HCT116 (cell line): ENCODE measurements at regions not wholly inside any gene's neighbourhood (a gene's known extent, or its start where the extent isn't known, plus 50 kb on each side); places are given as distances from the start of the nearest gene placed in this dataset.
"Not testable (repeated sequence)": the region's sequence is repeated elsewhere in the genome, so short reads cannot be mapped to it uniquely, and the experiment has no call there.

ENCODE experiments used
- CBX3 ChIP-seq: IDR thresholded peaks from 2 replicates; pipeline ENCODE4 v1.6.1; 2012; ENCODE audit warnings: low read depth
- EZH2 ChIP-seq: fragments of 200-600 bp; sonication (generic); IDR thresholded peaks from 2 replicates; pipeline ENCODE4 v1.6.1; 2017; ENCODE audit warnings: antibody characterized with exemption, mixed run types
- EZH2phosphoT487 ChIP-seq: fragments of 200-600 bp; IDR thresholded peaks from 2 replicates; pipeline ENCODE4 v1.6.1; 2018; ENCODE audit warnings: antibody characterized with exemption, borderline replicate concordance
- FOSL1 ChIP-seq: IDR thresholded peaks from 2 replicates; pipeline ENCODE4 v1.6.1; 2012; ENCODE audit warnings: low read depth
- POLR2A ChIP-seq: IDR thresholded peaks from 2 replicates; pipeline ENCODE4 v1.7.0; 2011; ENCODE audit warnings: borderline replicate concordance; ENCODE audit not compliant: insufficient read depth, insufficient read length; ENCODE audit errors: extremely low read depth
- POLR2AphosphoS5 ChIP-seq: IDR thresholded peaks from 2 replicates; pipeline ENCODE4 v1.6.1; 2011; ENCODE audit warnings: mild to moderate bottlenecking, low read depth, low read length, moderate library complexity
- RAD21 ChIP-seq: IDR thresholded peaks from 2 replicates; pipeline ENCODE4 v1.6.1; 2012; ENCODE audit warnings: low read depth, mild to moderate bottlenecking
- SRF ChIP-seq: IDR thresholded peaks from 2 replicates; pipeline ENCODE4 v1.6.1; 2012; ENCODE audit warnings: low read depth
- TCF7L2 ChIP-seq: IDR thresholded peaks from 2 replicates; pipeline ENCODE4 v1.7.0; 2011; ENCODE audit warnings: borderline replicate concordance, inconsistent platforms; ENCODE audit not compliant: insufficient read depth, insufficient read length; ENCODE audit errors: extremely low read depth
- YY1 ChIP-seq: IDR thresholded peaks from 2 replicates; pipeline ENCODE4 v1.6.1; 2011; ENCODE audit warnings: low read length, low read depth, moderate library complexity, mild to moderate bottlenecking; ENCODE audit not compliant: insufficient replicate concordance; ENCODE audit errors: extremely low read depth
- ZFX ChIP-seq: fragments of 450-650 bp; IDR thresholded peaks from 2 replicates; pipeline ENCODE4 v1.6.1; 2017
- ZNF274 ChIP-seq: fragments of 200-500 bp; sonication (Bioruptor generic); IDR thresholded peaks from 2 replicates; pipeline ENCODE4 v1.6.1; 2014; ENCODE audit warnings: mild to moderate bottlenecking, low read depth, low read length, inconsistent platforms
- TF ChIP-seq, protein P1 (sequence below), 3 experiments: fragments of 200-600 bp in 1 of 3; sonication (generic) in 1 of 3; IDR thresholded peaks in 2 of 3; conservative IDR thresholded peaks in 1 of 3; 2 replicates each; pipeline ENCODE4 v1.5.1; 2012 to 2017; ENCODE audit warnings: low read depth in 2 of 3, low read length in 2 of 3, antibody characterized with exemption in 1 of 3, borderline replicate concordance in 1 of 3, control low read depth in 1 of 3, mild to moderate bottlenecking in 1 of 3, mixed read lengths in 1 of 3, mixed run types in 1 of 3, moderate library complexity in 1 of 3; ENCODE audit not compliant: insufficient read depth in 1 of 3

DNA sequence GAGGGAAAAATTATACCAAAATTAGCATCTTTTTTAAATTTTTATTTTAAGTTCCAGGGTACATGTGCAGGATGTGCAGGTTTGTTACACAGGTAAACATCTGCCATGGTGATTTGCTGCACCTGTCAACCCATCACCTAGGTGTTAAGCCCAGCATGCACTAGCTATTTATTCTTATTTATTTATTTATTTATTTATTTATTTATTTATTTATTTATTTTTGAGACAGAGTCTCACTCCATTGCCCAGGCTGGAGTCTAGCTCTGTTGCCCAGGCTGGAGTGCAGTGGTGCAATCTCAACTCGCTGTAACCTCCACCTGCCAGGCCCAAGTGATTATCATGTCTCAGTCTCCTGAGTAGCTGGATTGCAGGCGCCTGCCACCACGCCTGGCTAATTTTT, 137.7 kb upstream of the NEBL start:
- TF ChIP-seq EZH2phosphoT487, POLR2A, CBX3, EZH2, RAD21, POLR2AphosphoS5, ZFX, TCF7L2, ZNF274, YY1, SRF, FOSL1: not testable (repeated sequence)
- TF ChIP-seq, protein P1, sequence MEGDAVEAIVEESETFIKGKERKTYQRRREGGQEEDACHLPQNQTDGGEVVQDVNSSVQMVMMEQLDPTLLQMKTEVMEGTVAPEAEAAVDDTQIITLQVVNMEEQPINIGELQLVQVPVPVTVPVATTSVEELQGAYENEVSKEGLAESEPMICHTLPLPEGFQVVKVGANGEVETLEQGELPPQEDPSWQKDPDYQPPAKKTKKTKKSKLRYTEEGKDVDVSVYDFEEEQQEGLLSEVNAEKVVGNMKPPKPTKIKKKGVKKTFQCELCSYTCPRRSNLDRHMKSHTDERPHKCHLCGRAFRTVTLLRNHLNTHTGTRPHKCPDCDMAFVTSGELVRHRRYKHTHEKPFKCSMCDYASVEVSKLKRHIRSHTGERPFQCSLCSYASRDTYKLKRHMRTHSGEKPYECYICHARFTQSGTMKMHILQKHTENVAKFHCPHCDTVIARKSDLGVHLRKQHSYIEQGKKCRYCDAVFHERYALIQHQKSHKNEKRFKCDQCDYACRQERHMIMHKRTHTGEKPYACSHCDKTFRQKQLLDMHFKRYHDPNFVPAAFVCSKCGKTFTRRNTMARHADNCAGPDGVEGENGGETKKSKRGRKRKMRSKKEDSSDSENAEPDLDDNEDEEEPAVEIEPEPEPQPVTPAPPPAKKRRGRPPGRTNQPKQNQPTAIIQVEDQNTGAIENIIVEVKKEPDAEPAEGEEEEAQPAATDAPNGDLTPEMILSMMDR (IDR thresholded peaks at IDR 0.05 in 2 of 3, conservative IDR thresholded peaks at IDR 0.05 in 1 of 3; ENCODE audit: borderline replicate concordance in 1 of 3, insufficient read depth in 1 of 3, low read depth in 2 of 3, low read length in 2 of 3), result not testable (repeated sequence)
